SJSA1 (cell line): ENCODE measurements at regions not wholly inside any gene's neighbourhood (a gene's known extent, or its start where the extent isn't known, plus 50 kb on each side); places are given as distances from the start of the nearest gene placed in this dataset.

Experiments
- DNase-seq, 2 experiments: peaks; one replicate each; pipeline ENCODE4 v3.0.0-alpha.2; 2015 to 2020; ENCODE audit warnings: low spot score in 2 of 2, low read depth in 1 of 2
- H3K27ac ChIP-seq: fragments of 250-450 bp; sonication (Bioruptor Pico); 2 replicates; pipeline ENCODE4 v1.5.1; 2020; ENCODE audit warnings: mild to moderate bottlenecking, moderate library complexity
- H3K27me3 ChIP-seq: fragments of 250-450 bp; sonication (Bioruptor Pico); replicated peaks from 2 replicates; pipeline ENCODE4 v1.5.1; 2020; ENCODE audit warnings: mild to moderate bottlenecking, moderate library complexity
- H3K36me3 ChIP-seq: fragments of 250-450 bp; sonication (Bioruptor Pico); 2 replicates; pipeline ENCODE4 v1.5.1; 2020; ENCODE audit warnings: mild to moderate bottlenecking
- H3K4me1 ChIP-seq: fragments of 250-450 bp; sonication (Bioruptor Pico); replicated peaks from 2 replicates; pipeline ENCODE4 v1.6.1; 2021; ENCODE audit warnings: mild to moderate bottlenecking
- H3K4me3 ChIP-seq: fragments of 250-450 bp; sonication (Bioruptor Pico); 2 replicates; pipeline ENCODE4 v1.5.1; 2020; ENCODE audit warnings: mild to moderate bottlenecking
- H3K9me3 ChIP-seq: fragments of 250-450 bp; sonication (Bioruptor Pico); replicated peaks from 2 replicates; pipeline ENCODE4 v1.5.1; 2020; ENCODE audit warnings: mild to moderate bottlenecking

- H3K36me3 ChIP-seq = no peaks in the 10 kb centered on the region
- no peak for DNase-seq
- no peak overlapping the region for H3K4me3 ChIP-seq
- no peaks in the 10 kb centered on the region for H3K9me3 ChIP-seq
- H3K4me1 ChIP-seq = no peaks in the 10 kb centered on the region
- H3K27me3 ChIP-seq = no peaks in the 10 kb centered on the region
- H3K27ac ChIP-seq = no peak overlapping the region
Measured at GRCh38 chr6:95175927-95176675, 401.2 kb upstream of the MANEA start.

DNA sequence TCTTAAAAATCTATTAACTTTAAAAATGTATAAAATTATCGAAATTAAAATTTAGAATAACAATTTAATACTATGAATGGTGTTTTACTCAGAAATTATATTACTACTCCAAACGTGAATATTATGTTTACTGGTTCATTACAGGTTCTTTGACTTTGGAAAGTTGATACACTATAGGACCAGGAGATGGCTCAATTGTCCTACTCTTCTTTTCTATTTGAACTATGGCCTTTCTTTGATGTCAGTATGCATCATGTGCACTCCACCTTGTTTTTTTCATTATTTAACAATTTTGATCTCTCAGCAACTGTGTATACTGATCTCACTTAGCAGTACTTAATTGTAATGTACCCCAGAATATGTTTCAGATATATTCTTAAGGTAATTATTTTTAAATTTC lies 391.5 kb upstream of the MANEA start:
- Histone ChIP-seq H3K27ac (no peak overlapping the region), H3K4me3 (no peak overlapping the region), H3K36me3 (no peaks in the 10 kb centered on the region), H3K27me3 (no peaks in the 10 kb centered on the region), H3K9me3 (no peaks in the 10 kb centered on the region), H3K4me1 (no peaks in the 10 kb centered on the region)
- DNase-seq = no peak

DNA sequence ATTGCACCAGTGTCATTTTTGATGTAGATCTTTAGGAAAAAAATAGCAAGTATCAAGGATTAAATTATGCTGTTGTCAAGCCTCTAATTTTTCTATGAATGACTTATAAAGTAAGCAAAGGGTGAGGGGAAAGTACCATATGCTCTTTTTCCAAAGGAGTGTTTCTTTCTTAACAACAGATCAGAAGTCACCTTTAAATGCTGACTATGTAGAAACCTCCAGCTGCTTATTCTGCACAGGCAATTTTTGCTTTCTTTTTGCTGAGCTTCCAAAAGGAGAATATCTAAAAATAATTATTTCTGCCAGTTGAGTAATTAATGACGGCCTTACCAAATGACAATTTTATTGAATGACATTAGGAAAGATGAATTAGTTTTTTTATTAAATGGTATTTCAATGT lies 390.6 kb upstream of the MANEA start:
- H3K36me3 ChIP-seq = no peaks in the 10 kb centered on the region
- no peaks in the 10 kb centered on the region for H3K4me1 ChIP-seq
- no peak overlapping the region for H3K27ac ChIP-seq
- H3K9me3 ChIP-seq = no peaks in the 10 kb centered on the region
- no peak for DNase-seq
- no peak overlapping the region for H3K4me3 ChIP-seq
- no peaks in the 10 kb centered on the region for H3K27me3 ChIP-seq

- H3K9me3 ChIP-seq = no peaks in the 10 kb centered on the region
- H3K36me3 ChIP-seq = no peaks in the 10 kb centered on the region
- no peak overlapping the region for H3K27ac ChIP-seq
- no peaks in the 10 kb centered on the region for H3K4me1 ChIP-seq
- no peak for DNase-seq
- no peaks in the 10 kb centered on the region for H3K27me3 ChIP-seq
- H3K4me3 ChIP-seq = no peak overlapping the region
Measured at GRCh38 chr6:95197590-95197989, 379.7 kb upstream of the MANEA start.

DNA sequence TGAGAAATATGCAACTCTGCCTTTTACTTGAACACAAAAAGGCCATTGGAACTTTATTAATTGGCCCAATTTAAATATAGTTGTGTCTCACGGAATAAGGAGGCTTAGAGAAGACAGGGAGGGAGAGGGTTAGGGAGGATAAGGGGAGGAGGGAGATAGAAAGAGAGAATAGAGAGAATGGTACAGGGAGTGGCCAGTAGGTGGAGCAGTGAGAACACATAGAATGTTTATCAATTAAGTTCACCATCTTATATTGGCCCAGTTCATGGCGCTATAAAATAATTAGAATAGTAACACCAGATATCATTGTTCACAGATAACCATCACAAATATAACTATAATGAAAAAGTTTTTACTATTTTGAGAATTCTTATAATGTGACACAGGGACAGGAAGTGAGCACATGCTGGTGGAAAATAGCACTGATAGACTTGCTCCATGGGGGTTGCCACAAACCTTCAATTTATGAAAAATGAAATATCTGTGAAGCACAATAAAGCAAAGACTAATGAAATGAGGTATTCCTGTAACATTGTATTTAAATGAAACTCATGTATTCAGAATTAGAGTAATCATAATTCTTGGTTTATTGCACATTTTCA lies 374.1 kb upstream of the MANEA start:
- Histone ChIP-seq H3K4me3 (no peak overlapping the region), H3K9me3 (no peaks in the 10 kb centered on the region), H3K27me3 (no peaks in the 10 kb centered on the region), H3K36me3 (no peaks in the 10 kb centered on the region), H3K27ac (no peak overlapping the region), H3K4me1 (no peaks in the 10 kb centered on the region)
- no peak for DNase-seq

DNA sequence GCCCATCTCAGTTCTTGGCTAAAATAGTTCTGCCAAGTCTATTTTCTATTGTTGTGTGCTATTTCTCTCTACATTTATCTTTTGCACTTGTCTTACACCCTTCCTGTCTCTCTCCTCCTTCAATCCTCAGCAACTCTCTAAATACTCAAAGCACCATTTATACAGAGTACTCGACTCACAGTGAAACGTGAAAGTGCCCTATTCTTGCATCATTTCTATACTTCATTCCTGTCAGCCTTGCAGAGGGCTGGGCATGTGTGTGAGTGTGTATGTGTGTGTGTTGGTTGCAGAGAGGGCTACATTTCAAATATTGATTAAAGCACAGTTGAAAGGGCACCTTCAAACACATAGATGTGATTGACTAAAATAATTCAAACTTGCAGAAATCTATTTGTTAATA lies 373.2 kb upstream of the MANEA start:
- Histone ChIP-seq H3K36me3 (no peaks in the 10 kb centered on the region), H3K9me3 (no peaks in the 10 kb centered on the region), H3K4me1 (no peaks in the 10 kb centered on the region), H3K27me3 (no peaks in the 10 kb centered on the region), H3K27ac (no peak overlapping the region), H3K4me3 (no peak overlapping the region)
- DNase-seq = no peak

DNA sequence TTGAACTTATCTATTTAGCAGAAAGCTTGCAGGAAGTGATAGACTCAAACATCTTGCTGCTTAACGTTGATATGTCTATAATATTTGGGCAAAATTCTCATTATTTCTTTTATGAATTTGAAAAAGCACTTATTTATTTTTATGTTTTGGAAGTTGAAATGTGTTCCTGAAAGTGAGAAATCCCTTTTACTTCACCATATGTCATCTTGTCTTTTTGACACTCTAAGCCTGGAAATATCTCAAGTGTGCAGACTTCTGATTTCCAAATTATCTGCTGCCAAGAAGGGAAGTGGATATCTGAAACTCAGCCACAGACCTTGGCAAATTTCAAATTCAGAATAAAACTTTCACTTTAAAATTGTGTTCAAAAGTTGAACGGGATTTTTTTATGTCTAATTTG lies 368.7 kb upstream of the MANEA start:
- Histone ChIP-seq H3K4me1 (no peaks in the 10 kb centered on the region), H3K27me3 (no peaks in the 10 kb centered on the region), H3K9me3 (no peaks in the 10 kb centered on the region), H3K4me3 (no peak overlapping the region), H3K27ac (no peak overlapping the region), H3K36me3 (no peaks in the 10 kb centered on the region)
- no peak for DNase-seq

GRCh38 chr6:95209074-95209473 lies 368.3 kb upstream of the MANEA start:
- no peak overlapping the region for H3K27ac ChIP-seq
- H3K9me3 ChIP-seq = no peaks in the 10 kb centered on the region
- no peaks in the 10 kb centered on the region for H3K4me1 ChIP-seq
- no peaks in the 10 kb centered on the region for H3K36me3 ChIP-seq
- no peak overlapping the region for H3K4me3 ChIP-seq
- H3K27me3 ChIP-seq = no peaks in the 10 kb centered on the region
- DNase-seq = no peak

DNA sequence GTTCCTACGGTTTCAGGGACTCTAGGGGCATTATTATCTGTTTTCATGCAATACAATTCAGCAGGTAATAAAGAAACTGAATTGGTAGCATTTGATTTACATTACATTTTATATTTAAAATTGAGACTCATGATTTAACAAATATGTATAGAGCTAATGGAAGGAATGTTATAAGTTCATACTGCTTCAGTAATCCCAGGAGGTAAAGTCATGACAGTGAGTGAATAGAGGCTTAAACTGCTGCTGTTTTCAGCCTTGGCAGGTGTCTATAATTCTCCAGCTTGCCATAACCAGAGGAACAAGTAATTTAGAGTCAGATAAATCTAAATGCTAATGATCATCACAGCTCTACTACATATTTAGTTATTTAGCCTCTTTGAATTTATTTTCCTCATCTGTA lies 360.8 kb upstream of the MANEA start:
- H3K4me3 ChIP-seq = no peak overlapping the region
- no peak overlapping the region for H3K27ac ChIP-seq
- no peak for DNase-seq
- H3K9me3 ChIP-seq = no peaks in the 10 kb centered on the region
- no peaks in the 10 kb centered on the region for H3K36me3 ChIP-seq
- no peaks in the 10 kb centered on the region for H3K4me1 ChIP-seq
- no peaks in the 10 kb centered on the region for H3K27me3 ChIP-seq

- Histone ChIP-seq H3K27me3 (no peaks in the 10 kb centered on the region), H3K36me3 (no peaks in the 10 kb centered on the region), H3K4me1 (no peaks in the 10 kb centered on the region), H3K27ac (no peak overlapping the region), H3K9me3 (no peaks in the 10 kb centered on the region), H3K4me3 (no peak overlapping the region)
- DNase-seq = no peak
Measured at GRCh38 chr6:95227351-95227750, 350.0 kb upstream of the MANEA start.

- Histone ChIP-seq H3K27me3 (no peaks in the 10 kb centered on the region), H3K4me3 (no peak overlapping the region), H3K9me3 (no peaks in the 10 kb centered on the region), H3K27ac (no peak overlapping the region), H3K4me1 (no peaks in the 10 kb centered on the region), H3K36me3 (no peaks in the 10 kb centered on the region)
- no peak for DNase-seq
Measured at GRCh38 chr6:95228636-95229035, 348.7 kb upstream of the MANEA start.

DNA sequence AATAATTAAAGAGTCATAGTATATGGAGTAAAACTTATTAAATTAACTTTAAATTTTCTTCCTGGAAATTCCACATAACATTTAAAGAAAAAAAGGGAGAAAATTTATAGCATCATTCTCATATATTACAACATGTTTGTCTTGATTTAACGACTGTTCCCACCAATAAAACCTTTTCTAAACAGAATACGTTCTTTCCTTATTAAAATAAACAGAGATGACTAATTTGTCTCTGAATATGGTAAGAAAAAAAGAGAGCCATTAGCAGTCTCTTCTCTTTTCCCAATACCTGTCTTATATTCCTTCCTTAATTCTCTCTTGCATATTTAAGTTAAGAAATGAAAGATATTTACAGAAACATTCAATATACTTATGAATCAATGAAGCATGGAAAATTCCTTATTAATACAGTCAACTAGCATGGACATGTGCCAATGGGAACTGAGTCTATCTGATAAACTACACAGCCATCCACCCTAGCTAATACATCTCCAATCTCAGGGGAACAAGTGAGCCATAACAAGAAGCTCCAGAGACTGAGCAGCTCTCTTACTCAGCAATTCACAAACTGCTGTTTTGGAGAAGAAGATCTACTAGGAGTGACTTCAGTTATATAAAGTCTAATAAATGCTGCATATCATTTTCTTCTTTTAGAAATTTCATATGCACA lies 347.1 kb upstream of the MANEA start:
- Histone ChIP-seq H3K4me3 (no peak overlapping the region), H3K4me1 (no peaks in the 10 kb centered on the region), H3K9me3 (no peaks in the 10 kb centered on the region), H3K27me3 (no peaks in the 10 kb centered on the region), H3K27ac (no peak overlapping the region), H3K36me3 (no peaks in the 10 kb centered on the region)
- DNase-seq = no peak

DNA sequence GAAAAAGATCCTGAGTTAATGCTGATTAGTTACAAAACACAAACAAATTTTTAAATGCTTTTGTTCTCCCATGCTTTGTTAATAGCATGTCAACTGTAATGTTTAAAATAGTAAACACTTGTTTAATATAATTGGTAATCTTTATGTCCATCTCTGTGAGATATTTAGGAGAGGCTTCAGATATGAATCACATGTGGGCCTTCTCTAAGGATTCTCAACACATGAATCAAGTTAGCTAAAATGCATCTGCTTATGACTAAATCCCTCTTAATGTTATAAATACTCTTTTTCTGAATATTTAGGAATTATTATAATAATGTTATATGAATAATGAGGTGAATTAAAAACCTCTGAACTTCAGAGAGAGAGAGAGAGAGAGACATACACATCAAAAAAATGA lies 345.9 kb upstream of the MANEA start:
- no peak for DNase-seq
- no peaks in the 10 kb centered on the region for H3K9me3 ChIP-seq
- H3K27ac ChIP-seq = no peak overlapping the region

GRCh38 chr6:95232446-95232845 lies 344.9 kb upstream of the MANEA start:
- no peaks in the 10 kb centered on the region for H3K4me1 ChIP-seq
- H3K4me3 ChIP-seq = no peak overlapping the region
- no peak for DNase-seq
- H3K27me3 ChIP-seq = no peaks in the 10 kb centered on the region
- H3K27ac ChIP-seq = no peak overlapping the region
- H3K36me3 ChIP-seq = no peaks in the 10 kb centered on the region
- no peaks in the 10 kb centered on the region for H3K9me3 ChIP-seq

More for the DNA sequence above, 345.9 kb upstream of the MANEA start:
- Histone ChIP-seq H3K36me3 (no peaks in the 10 kb centered on the region), H3K4me1 (no peaks in the 10 kb centered on the region), H3K27me3 (no peaks in the 10 kb centered on the region), H3K4me3 (no peak overlapping the region)
